ENCODE measurements at regions not wholly inside any gene's neighbourhood (a gene's known extent, or its start where the extent isn't known, plus 50 kb on each side); places are given as distances from the start of the nearest gene placed in this dataset.
"Not testable (repeated sequence)": the region's sequence is repeated elsewhere in the genome, so short reads cannot be mapped to it uniquely, and the experiment has no call there.

DNA sequence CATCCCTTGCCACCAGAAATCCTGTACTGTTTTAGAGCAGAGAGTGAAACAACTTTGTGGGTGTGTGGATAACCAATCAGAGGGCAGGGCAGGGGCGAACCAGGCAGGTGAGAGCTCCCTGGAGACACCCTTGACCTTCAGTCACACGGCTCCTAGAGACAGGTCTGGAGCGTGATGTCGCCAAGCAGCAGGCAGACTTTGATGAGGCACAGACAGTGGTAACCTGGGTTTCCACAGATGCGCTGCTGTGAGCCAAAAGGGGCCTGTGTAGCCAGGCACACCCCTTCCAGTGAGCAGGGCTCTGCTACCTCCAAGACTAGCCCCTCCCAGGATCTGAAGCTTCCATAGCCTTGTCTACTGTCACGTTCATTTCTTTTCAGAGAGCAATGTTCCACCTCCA lies 317.8 kb upstream of the ADCY2 start:
- Mint-ChIP-seq H3K4me1 (ENCODE audit: low read depth) (no peaks in the 10 kb centered on the region), H3K27me3 (peaks cover 2% of the 10 kb centered on the region), H3K9me3 (no peaks in the 10 kb centered on the region), H3K27ac (no peak overlapping the region), H3K4me3 (no peak overlapping the region), H3K36me3 (ENCODE audit: low read depth) (no peaks in the 10 kb centered on the region)

DNA sequence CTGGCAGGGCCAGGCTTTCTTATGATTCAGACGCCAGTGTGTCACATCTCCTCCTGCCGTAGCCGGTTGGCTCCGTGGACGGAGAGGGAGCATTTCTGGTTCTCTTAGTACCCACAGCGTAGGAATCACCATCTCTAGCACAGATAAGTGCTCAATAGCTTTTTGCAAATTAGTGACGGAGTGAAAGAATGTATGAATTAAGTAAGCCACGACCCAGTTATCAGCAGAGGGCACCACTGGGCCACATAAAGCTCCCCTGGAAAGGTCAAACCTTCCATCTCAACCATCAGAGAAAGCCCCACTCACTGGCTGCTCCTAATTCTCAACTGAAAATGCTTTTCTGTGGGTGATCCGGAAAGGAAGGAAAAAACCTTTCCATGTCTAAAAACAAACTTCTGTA lies 317.0 kb upstream of the ADCY2 start:
- no peaks in the 10 kb centered on the region for H3K36me3 Mint-ChIP-seq (ENCODE audit: low read depth)
- no peaks in the 10 kb centered on the region for H3K4me1 Mint-ChIP-seq (ENCODE audit: low read depth)
- H3K27ac Mint-ChIP-seq: no peak overlapping the region
- H3K27me3 Mint-ChIP-seq: peaks cover 2% of the 10 kb centered on the region
- H3K4me3 Mint-ChIP-seq: no peak overlapping the region
- H3K9me3 Mint-ChIP-seq: no peaks in the 10 kb centered on the region

DNA sequence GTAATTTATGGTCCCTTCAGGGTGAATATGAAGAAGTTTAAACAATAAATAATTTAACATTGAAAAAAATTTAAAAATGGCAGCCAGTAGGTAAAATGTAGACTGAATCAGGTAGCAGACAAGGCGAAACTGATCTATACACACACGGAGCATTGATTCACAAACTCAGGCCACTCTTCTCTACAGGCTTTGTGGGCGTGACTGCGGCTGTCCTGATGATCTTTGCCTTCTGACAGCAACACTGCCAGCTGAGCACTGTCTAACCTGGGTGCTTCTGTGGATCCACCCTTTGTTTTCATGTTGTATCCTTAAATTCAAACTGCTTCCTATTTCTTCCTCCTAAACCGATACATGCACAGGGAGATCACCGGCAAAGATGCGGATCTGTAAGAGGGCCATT lies 315.4 kb upstream of the ADCY2 start:
- H3K4me1 Mint-ChIP-seq (ENCODE audit: low read depth): no peaks in the 10 kb centered on the region
- H3K36me3 Mint-ChIP-seq (ENCODE audit: low read depth): no peaks in the 10 kb centered on the region
- no peak overlapping the region for H3K27ac Mint-ChIP-seq
- H3K27me3 Mint-ChIP-seq: peaks cover 2% of the 10 kb centered on the region
- H3K9me3 Mint-ChIP-seq: no peaks in the 10 kb centered on the region
- no peak overlapping the region for H3K4me3 Mint-ChIP-seq

DNA sequence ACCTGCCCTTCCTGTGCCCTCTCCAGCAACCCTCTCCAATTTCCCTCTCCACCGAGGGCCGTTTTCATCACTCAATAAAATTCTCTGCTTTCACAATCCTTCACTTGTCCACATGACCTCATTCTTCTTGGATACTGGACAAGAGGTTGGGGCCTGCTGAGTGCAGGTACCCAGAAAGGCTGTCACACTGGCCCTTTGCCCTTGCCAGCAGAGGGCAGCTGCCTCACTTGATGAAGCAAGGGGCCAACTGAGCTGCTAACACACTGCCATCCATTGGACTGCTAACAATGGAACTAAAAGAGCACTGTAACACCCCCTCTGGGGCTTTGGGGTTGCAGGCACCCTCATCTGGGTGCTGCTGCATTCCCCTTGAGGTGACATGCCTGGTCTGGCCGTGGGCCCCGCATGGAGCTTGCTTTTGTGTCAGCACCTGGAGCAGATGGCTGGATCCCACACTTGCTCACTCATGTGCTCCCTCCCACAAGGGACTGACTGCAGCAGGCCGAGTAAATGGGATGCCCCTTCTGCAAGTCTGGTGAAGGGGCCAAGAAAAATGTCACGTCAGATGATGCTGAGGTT lies 308.1 kb upstream of the ADCY2 start:
- no peak overlapping the region for H3K4me3 Mint-ChIP-seq
- no peaks in the 10 kb centered on the region for H3K9me3 Mint-ChIP-seq
- H3K27me3 Mint-ChIP-seq: no peaks in the 10 kb centered on the region
- H3K27ac Mint-ChIP-seq: no peak overlapping the region
- H3K36me3 Mint-ChIP-seq (ENCODE audit: low read depth): no peaks in the 10 kb centered on the region
- H3K4me1 Mint-ChIP-seq (ENCODE audit: low read depth): no peaks in the 10 kb centered on the region

DNA sequence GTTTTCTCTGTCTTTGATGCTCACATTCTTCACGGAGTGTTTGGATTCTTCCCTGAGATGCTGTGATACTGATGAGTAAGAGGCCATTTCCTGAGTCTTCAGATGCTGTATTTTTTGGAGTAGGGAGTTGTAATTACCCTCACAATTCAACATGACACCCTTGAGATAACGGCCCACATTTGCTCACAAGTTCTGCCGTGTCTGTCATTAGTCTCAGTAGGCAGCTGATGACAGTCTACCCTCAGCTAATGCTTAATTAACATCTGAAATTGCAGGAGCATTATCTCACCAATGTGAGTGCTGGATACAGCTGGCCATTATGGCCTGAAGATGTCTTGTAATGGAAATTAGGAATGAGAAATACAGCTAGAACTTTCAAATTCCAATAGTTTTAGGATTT lies 307.1 kb upstream of the ADCY2 start:
- Mint-ChIP-seq H3K9me3 (no peaks in the 10 kb centered on the region), H3K4me3 (no peak overlapping the region), H3K4me1 (ENCODE audit: low read depth) (no peaks in the 10 kb centered on the region), H3K27me3 (no peaks in the 10 kb centered on the region), H3K27ac (no peak overlapping the region), H3K36me3 (ENCODE audit: low read depth) (no peaks in the 10 kb centered on the region)

DNA sequence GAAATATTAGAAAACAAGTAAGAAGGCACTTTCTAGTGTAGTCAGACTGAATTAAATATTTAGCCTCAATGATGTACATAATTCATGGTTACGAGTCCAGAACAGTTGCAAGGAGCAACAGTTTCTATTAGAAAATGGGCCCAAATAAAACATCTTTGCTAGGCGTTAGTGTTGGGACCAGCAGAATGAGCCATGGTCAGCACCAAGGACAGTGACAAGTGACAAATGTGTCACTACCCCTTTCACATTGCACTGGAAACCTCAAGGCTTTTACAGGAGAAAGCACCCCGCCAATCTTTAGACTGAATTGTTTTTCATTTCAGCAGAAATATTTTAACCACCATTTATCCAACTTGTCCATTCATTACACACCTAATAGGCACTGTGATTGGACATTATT lies 301.3 kb upstream of the ADCY2 start:
- Mint-ChIP-seq H3K36me3 (ENCODE audit: low read depth) (no peaks in the 10 kb centered on the region), H3K27ac (no peak overlapping the region), H3K4me1 (ENCODE audit: low read depth) (no peaks in the 10 kb centered on the region), H3K27me3 (no peaks in the 10 kb centered on the region), H3K9me3 (no peaks in the 10 kb centered on the region), H3K4me3 (no peak overlapping the region)

DNA sequence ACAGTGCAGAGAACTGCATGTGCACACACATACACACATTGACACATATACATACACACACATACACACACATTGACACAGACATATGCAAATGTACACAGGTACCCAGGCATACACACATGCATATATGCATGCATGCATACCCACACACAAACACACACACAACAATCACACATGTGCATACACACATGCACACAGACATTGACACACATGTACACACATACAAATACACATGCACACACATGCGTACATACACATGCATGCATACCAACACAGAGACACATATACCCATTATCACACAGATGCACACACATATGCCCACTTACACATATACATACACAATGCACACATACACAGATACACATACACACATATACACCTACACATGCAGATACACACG lies 299.6 kb upstream of the ADCY2 start:
- Mint-ChIP-seq H3K36me3 (ENCODE audit: low read depth) (no peaks in the 10 kb centered on the region), H3K9me3 (no peaks in the 10 kb centered on the region), H3K4me1 (ENCODE audit: low read depth) (no peaks in the 10 kb centered on the region), H3K27ac (no peak overlapping the region), H3K27me3 (no peaks in the 10 kb centered on the region), H3K4me3 (no peak overlapping the region)

DNA sequence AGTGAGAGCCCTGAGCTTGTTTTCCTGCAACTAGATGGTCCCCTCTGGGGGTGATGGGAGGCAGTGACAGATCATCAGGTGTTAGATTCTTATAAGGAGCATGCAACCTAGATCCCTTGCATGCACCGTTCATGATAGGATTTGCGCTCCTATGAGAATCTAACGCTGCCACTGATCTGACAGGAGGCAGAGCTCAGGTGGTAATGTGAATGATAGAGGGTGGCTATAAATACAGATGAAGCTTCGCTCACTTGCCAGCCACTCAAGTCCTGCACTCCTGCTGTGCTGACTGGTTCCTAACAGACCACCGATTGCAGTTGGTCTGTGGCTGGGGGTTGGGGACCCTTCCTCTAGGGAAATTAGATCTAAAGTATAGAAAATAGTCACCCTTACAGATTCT lies 290.6 kb upstream of the ADCY2 start:
- Mint-ChIP-seq H3K9me3 (no peaks in the 10 kb centered on the region), H3K36me3 (ENCODE audit: low read depth) (no peaks in the 10 kb centered on the region), H3K4me3 (no peak overlapping the region), H3K27ac (no peak overlapping the region), H3K27me3 (no peaks in the 10 kb centered on the region), H3K4me1 (ENCODE audit: low read depth) (no peaks in the 10 kb centered on the region)

DNA sequence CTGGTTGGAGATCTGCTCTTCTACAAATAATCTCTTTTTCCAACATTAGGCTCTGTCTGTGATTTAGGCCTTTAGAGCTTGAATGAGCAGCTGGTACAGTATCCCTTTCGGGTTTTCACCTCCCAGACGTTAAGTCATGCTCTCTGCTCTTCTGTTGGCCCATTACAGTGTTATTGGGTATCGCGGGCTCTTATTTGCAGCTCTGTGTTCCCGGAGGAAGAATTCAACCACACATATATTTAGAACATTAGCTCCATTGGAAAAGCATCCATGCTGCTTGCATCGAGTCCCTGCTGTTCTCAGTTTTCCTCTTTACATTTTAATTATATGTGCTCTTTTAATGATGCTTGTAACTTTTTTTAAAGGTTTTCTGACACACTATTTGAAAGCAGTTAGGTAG lies 278.0 kb upstream of the ADCY2 start:
- peaks cover 12% of the 10 kb centered on the region for H3K9me3 Mint-ChIP-seq
- no peaks in the 10 kb centered on the region for H3K4me1 Mint-ChIP-seq (ENCODE audit: low read depth)
- H3K36me3 Mint-ChIP-seq (ENCODE audit: low read depth): no peaks in the 10 kb centered on the region
- H3K27me3 Mint-ChIP-seq: no peaks in the 10 kb centered on the region
- H3K4me3 Mint-ChIP-seq: no peak overlapping the region
- no peak overlapping the region for H3K27ac Mint-ChIP-seq

DNA sequence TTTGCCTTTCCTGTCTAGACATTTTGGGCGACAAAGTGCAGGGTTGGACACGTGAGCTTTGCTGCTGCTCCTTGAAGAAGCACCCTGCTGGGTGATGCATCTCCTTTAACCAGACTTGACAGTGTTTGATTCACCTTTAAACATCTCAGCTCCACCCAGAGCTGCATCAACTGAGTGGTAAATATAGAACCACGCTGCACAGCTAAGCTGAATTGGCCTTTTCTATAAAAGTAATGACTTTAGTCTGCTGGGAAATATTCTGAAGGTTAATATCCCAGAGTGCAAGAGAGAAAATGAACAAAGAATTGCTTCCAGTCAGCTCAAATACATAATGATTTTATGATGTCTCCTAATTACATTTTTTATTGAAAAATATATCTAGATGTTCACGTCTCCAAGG lies 264.3 kb upstream of the ADCY2 start:
- H3K36me3 Mint-ChIP-seq (ENCODE audit: low read depth): no peaks in the 10 kb centered on the region
- no peak overlapping the region for H3K4me3 Mint-ChIP-seq
- H3K27ac Mint-ChIP-seq: no peak overlapping the region

DNA sequence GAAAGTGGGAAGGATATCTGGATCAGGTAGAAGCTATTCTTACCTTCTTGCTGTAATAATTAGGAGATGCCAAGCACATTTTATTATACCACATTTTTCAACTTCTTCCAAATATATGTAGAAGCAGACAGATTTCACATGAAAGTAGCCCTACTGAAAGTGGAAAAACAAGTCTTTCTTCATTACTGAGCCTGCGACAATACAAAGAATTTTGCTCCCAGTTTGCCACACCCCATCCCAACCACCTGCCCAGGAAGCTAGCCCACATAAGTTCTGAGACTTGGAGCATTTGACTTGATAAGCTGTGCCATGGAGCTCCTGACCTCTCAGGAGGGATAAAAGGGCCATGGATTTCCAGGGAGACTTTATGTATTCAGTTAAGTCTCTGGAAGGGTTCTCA lies 249.1 kb upstream of the ADCY2 start:
- Mint-ChIP-seq H3K9me3 (peaks cover 8% of the 10 kb centered on the region), H3K27me3 (no peaks in the 10 kb centered on the region), H3K4me1 (ENCODE audit: low read depth) (no peaks in the 10 kb centered on the region), H3K4me3 (no peak overlapping the region), H3K36me3 (ENCODE audit: low read depth) (no peaks in the 10 kb centered on the region), H3K27ac (no peak overlapping the region)

More for the DNA sequence above, 264.3 kb upstream of the ADCY2 start:
- H3K27me3 Mint-ChIP-seq: no peaks in the 10 kb centered on the region
- no peaks in the 10 kb centered on the region for H3K4me1 Mint-ChIP-seq (ENCODE audit: low read depth)
- H3K9me3 Mint-ChIP-seq: peaks cover 14% of the 10 kb centered on the region

DNA sequence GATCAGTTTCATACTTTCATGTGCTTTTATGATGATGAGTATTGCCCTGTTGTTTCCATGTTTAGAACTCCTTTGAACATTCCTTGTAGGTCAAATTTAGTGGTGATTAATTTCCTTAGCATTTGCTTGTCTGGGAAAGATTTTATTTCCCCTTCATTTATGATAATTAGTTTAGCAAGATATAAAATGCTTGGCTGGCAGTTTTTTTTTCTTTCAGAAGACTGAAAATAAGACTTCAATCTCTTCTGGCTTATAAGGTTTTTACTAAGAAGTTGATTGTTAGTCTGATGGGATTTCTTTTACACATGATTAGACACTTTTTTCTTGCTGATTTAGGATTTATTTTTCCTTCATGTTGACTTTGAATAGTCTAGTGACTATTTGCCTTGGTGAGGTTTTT lies 238.9 kb upstream of the ADCY2 start:
- Mint-ChIP-seq H3K27ac (no peak overlapping the region), H3K4me1 (ENCODE audit: low read depth) (no peaks in the 10 kb centered on the region), H3K36me3 (ENCODE audit: low read depth) (no peaks in the 10 kb centered on the region), H3K4me3 (no peak overlapping the region), H3K9me3 (peaks cover 44% of the 10 kb centered on the region), H3K27me3 (no peaks in the 10 kb centered on the region)

DNA sequence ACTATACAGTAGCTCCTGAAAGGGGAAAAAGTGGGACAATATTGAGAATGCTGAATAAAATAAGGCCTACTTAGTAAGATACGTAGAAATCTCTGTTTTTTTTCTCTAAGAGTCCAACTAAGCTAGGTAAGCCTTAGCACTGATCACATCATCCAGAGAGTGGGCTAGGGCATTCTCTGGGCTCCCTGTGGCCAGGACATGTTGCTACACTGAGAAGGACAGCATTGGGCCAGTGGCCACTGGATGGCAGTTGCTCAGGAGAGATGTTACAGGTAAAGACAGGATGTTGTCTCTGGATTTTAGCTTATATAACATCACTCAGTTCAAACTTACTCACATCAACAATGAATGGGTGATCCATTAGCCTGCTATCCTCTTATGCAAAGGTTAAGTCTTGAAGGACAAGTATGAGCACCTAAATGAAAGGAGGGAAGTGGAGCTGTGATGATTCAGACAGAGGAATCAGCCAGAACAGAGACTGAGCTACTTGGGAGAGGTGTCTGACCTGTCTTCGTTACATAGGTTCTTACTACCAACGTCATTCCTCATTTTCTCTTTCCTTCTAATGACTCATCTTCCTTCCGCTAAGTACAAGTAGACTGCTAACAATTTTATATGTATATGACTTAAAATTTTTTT lies 226.6 kb upstream of the ADCY2 start:
- H3K27me3 Mint-ChIP-seq: no peaks in the 10 kb centered on the region
- no peak overlapping the region for H3K27ac Mint-ChIP-seq
- H3K36me3 Mint-ChIP-seq (ENCODE audit: low read depth): no peaks in the 10 kb centered on the region
- H3K4me1 Mint-ChIP-seq (ENCODE audit: low read depth): no peaks in the 10 kb centered on the region
- no peak overlapping the region for H3K4me3 Mint-ChIP-seq
- no peaks in the 10 kb centered on the region for H3K9me3 Mint-ChIP-seq

DNA sequence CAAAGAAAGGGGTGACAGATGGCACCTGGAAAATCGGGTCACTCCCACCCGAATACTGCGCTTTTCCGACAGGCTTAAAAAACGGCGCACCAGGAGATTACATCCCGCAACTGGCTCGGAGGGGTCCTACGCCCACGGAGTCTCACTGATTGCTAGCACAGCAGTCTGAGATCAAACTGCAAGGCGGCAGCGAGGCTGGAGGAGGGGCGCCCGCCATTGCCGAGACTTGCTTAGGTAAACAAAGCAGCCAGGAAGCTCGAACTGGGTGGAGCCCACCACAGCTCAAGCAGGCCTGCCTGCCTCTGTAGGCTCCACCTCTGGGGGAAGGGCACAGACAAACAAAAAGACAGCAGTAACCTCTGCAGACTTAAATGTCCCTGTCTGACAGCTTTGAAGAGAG lies 225.2 kb upstream of the ADCY2 start:
- H3K4me1 Mint-ChIP-seq (ENCODE audit: low read depth); H3K27me3 Mint-ChIP-seq; H3K36me3 Mint-ChIP-seq (ENCODE audit: low read depth); H3K9me3 Mint-ChIP-seq; H3K27ac Mint-ChIP-seq; H3K4me3 Mint-ChIP-seq: not testable (repeated sequence)

DNA sequence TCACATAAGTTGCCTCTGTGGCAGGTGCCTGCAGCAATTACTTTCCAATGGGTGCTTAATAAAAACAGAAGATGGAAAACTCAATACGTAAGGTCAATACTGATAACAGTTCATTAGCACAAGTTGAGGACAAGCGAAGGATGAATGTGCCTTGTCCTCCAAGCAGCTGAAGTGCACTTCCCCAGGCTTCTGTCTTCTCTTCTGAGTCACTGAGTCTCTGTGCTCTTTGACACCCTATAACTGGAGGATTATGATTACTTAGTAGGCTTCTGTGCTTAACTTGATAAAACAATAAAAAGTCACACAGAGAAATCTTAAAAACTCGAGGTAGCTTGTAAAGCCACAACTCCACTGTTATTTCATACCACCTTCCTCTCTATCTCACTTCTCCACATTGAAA lies 216.6 kb upstream of the ADCY2 start:
- H3K27ac Mint-ChIP-seq: no peak overlapping the region
- H3K4me3 Mint-ChIP-seq: no peak overlapping the region
- H3K36me3 Mint-ChIP-seq (ENCODE audit: low read depth): no peaks in the 10 kb centered on the region
- H3K9me3 Mint-ChIP-seq: peaks cover 4% of the 10 kb centered on the region
- H3K27me3 Mint-ChIP-seq: no peaks in the 10 kb centered on the region
- H3K4me1 Mint-ChIP-seq (ENCODE audit: low read depth): no peaks in the 10 kb centered on the region

DNA sequence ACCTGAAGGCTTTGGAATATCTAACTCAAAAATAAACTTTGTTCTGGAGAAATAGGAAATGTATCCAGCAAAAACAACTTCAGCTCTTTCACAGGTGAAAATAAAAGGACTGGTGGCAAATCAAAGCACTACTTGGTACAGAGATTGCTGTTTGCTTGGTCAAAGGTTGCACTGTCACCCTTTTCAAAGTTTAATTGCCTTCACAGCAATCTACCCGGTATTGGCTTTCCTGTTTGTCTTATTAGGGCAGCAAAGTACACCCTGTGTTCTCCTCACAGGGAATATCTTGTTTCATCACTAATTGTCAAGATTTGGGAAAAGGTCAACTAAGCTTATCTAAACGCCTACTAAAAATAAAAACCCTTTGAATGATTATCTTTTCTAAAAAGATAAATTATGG lies 214.1 kb upstream of the ADCY2 start:
- Mint-ChIP-seq H3K27ac (no peak overlapping the region), H3K4me1 (ENCODE audit: low read depth) (no peaks in the 10 kb centered on the region), H3K9me3 (peaks cover 4% of the 10 kb centered on the region), H3K4me3 (no peak overlapping the region), H3K36me3 (ENCODE audit: low read depth) (no peaks in the 10 kb centered on the region), H3K27me3 (no peaks in the 10 kb centered on the region)

Data from stimulated activated naive CD8-positive, alpha-beta T cell treated with anti-CD3 and anti-CD28 coated beads, Interleukin-15, Interleukin-2, amounts not matched to agents 100 ng/mL and 50 ng/mL, for 24 hours (primary cell).